Osteoblast (primary cell): ENCODE measurements at regions not wholly inside any gene's neighbourhood (a gene's known extent, or its start where the extent isn't known, plus 50 kb on each side); places are given as distances from the start of the nearest gene placed in this dataset.

Experiments
- DNase-seq: peaks from one replicate; pipeline ENCODE4 v3.0.0; 2011; ENCODE audit warnings: low spot score, mixed read lengths; ENCODE audit not compliant: insufficient read length; ENCODE audit errors: missing footprints
- H2AFZ ChIP-seq: 2 replicates; pipeline ENCODE4 v1.6.0; 2011; ENCODE audit warnings: mild to moderate bottlenecking, low read length
- H3K27ac ChIP-seq: 2 replicates; pipeline ENCODE4 v1.5.1; 2011; ENCODE audit warnings: mild to moderate bottlenecking, low read depth, low read length, moderate library complexity
- H3K27me3 ChIP-seq: 2 replicates; pipeline ENCODE4 v1.6.0; 2012; ENCODE audit warnings: mild to moderate bottlenecking, control low read depth, inconsistent platforms, low read length, moderate library complexity; ENCODE audit not compliant: insufficient read depth
- H3K36me3 ChIP-seq: 2 replicates; pipeline ENCODE4 v1.5.1; 2011; ENCODE audit warnings: mild to moderate bottlenecking, low read length, control low read depth, moderate library complexity; ENCODE audit not compliant: insufficient read depth
- H3K4me1 ChIP-seq: 2 replicates; pipeline ENCODE4 v1.5.1; 2011; ENCODE audit warnings: mild to moderate bottlenecking, low read length, control low read depth, moderate library complexity; ENCODE audit not compliant: insufficient read depth
- H3K4me2 ChIP-seq: 2 replicates; pipeline ENCODE4 v1.6.0; 2011; ENCODE audit warnings: mild to moderate bottlenecking, low read length; ENCODE audit not compliant: insufficient read depth
- H3K4me3 ChIP-seq: fragments of 200-600 bp; sonication (generic); 3 replicates; pipeline ENCODE4 v1.5.1; 2012; ENCODE audit warnings: mild to moderate bottlenecking, low read length, inconsistent platforms; ENCODE audit not compliant: insufficient read depth
- H3K79me2 ChIP-seq: 2 replicates; pipeline ENCODE4 v1.6.0; 2012; ENCODE audit warnings: mild to moderate bottlenecking, low read length, control low read depth, inconsistent platforms; ENCODE audit not compliant: insufficient read depth
- H3K9me3 ChIP-seq: 2 replicates; pipeline ENCODE4 v1.5.1; 2011; ENCODE audit warnings: low read depth, low read length, control low read depth
- H4K20me1 ChIP-seq: 2 replicates; pipeline ENCODE4 v1.6.0; 2012; ENCODE audit warnings: mild to moderate bottlenecking, low read length, control low read depth; ENCODE audit not compliant: insufficient read depth
- CTCF ChIP-seq: IDR thresholded peaks from 2 replicates; pipeline ENCODE4 v1.5.1; 2011; ENCODE audit warnings: mild to moderate bottlenecking, low read depth, low read length, moderate library complexity; ENCODE audit errors: extremely low read depth

GRCh38 chr4:189514209-189514608, 426.5 kb upstream of the FRG1 start:
- Histone ChIP-seq H3K79me2 (no peaks in the 10 kb centered on the region), H3K4me1 (no peaks in the 10 kb centered on the region), H3K4me2 (no peak overlapping the region), H3K27me3 (no peaks in the 10 kb centered on the region), H2AFZ (no peak overlapping the region), H3K4me3 (no peak overlapping the region), H3K9me3 (no peaks in the 10 kb centered on the region), H3K27ac (no peak overlapping the region), H4K20me1 (no peaks in the 10 kb centered on the region), H3K36me3 (no peaks in the 10 kb centered on the region)
- DNase-seq: no peak
- no peak for TF ChIP-seq CTCF

GRCh38 chr4:189516902-189517301, 423.8 kb upstream of the FRG1 start:
- Histone ChIP-seq H3K27ac (no peak overlapping the region), H2AFZ (no peak overlapping the region), H3K79me2 (no peaks in the 10 kb centered on the region), H3K27me3 (no peaks in the 10 kb centered on the region), H3K4me3 (no peak overlapping the region), H3K36me3 (no peaks in the 10 kb centered on the region), H3K4me2 (no peak overlapping the region), H4K20me1 (no peaks in the 10 kb centered on the region), H3K4me1 (no peaks in the 10 kb centered on the region), H3K9me3 (no peaks in the 10 kb centered on the region)
- DNase-seq: no peak
- no peak for TF ChIP-seq CTCF

GRCh38 chr4:189519186-189519585, 421.5 kb upstream of the FRG1 start:
- no peaks in the 10 kb centered on the region for H3K27me3 ChIP-seq
- H2AFZ ChIP-seq: no peak overlapping the region
- H3K4me3 ChIP-seq: no peak overlapping the region
- no peak overlapping the region for H3K4me2 ChIP-seq
- no peak for DNase-seq
- no peaks in the 10 kb centered on the region for H4K20me1 ChIP-seq
- H3K9me3 ChIP-seq: no peaks in the 10 kb centered on the region
- H3K27ac ChIP-seq: no peak overlapping the region
- H3K79me2 ChIP-seq: no peaks in the 10 kb centered on the region
- no peak for TF ChIP-seq CTCF
- no peaks in the 10 kb centered on the region for H3K4me1 ChIP-seq
- H3K36me3 ChIP-seq: no peaks in the 10 kb centered on the region

GRCh38 chr4:189525304-189525703, 415.4 kb upstream of the FRG1 start:
- Histone ChIP-seq H3K27me3 (no peaks in the 10 kb centered on the region), H4K20me1 (no peaks in the 10 kb centered on the region), H3K36me3 (no peaks in the 10 kb centered on the region), H3K9me3 (peaks cover 6% of the 10 kb centered on the region), H2AFZ (no peak overlapping the region), H3K4me3 (no peak overlapping the region), H3K27ac (no peak overlapping the region), H3K4me2 (no peak overlapping the region), H3K4me1 (no peaks in the 10 kb centered on the region), H3K79me2 (no peaks in the 10 kb centered on the region)
- no peak for TF ChIP-seq CTCF
- DNase-seq: no peak
